Ureter (tissue), 1 donor: ENCODE measurements at regions not wholly inside any gene's neighbourhood (a gene's known extent, or its start where the extent isn't known, plus 50 kb on each side); places are given as distances from the start of the nearest gene placed in this dataset.

Source experiments
- DNase-seq: peaks from one replicate; pipeline ENCODE4 v3.0.0-alpha.2; 2020; ENCODE audit warnings: low spot score
- donor health status: DM: yes; HTN: yes; CAD: no.

DNA sequence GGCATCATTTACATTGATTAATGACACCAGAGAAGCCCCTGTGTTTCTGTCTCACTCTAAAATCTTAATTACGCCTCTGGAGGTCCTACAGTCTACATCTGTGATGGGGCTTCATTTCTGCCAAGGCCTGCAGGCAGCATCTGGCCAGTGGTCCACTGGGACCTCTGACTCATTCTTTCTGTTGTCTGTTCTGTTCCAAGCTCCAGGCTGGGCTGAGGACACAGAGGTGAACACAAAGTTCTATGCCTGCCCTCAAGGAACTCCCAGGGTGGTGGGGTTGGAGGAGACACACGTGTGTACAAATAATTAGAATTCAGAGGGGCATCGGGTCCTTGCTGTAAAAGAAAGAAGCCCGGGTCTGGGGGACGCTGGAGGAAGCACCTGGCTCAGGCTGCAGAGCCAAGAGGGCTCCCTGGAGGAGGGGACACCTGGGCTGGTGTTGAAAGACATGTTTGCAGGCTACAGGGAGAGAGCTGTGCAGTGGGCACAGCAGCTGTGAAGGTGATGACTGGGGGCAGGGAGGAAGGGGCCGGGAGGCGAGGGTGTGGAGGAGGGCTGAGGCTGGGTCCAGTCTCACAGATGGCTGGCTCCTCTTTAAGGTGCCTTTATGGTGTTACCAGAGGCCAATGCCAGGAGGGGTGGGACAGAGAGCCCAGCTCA, 103.3 kb upstream of the PRR23E start:
- DNase-seq: no peak

DNA sequence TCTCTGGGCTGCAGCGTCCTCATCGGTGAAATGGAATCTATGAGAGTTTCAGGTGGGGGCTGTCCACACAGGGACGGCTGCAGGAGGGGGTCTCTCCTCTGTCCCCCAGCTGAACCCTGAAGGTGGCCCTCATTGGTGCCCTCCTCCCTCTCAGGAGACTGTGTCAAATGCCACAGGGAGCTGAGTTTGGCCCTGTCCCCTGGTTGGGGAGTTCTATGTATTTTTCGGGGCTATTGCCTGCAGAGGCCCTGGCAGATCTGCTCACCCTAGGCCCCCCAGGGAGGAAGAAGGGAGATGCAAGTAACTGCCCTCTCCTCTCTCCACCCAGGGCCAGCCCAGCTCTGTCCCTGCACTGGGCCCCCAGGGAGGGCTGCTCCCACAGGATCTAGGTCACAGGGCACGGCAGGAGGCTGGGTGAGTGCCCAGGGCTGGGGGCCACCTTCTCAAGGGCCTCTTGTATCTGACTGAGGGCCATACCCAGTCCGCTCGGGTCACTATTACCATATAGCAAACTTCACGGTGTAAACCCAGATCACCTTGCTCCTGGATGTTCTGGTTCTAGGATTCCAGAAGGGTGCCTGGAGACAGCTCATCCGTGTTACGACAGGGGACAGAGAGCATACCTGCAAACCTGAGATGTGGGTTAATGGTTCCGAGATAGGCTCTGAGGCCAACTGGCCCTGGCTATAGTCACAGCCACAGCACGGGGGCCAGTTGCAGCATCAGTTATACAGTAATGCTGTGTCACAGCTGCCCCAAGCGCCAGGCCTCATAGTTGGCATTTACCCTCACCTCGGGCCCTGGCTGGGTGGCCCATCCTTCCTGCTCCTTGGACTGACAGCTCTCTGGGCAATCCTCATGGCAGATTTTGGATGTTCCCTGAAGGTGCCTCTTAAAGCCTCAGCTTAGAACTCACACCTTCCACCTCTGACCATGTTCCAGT, 102.4 kb upstream of the PRR23E start:
- DNase-seq: no peak

DNA sequence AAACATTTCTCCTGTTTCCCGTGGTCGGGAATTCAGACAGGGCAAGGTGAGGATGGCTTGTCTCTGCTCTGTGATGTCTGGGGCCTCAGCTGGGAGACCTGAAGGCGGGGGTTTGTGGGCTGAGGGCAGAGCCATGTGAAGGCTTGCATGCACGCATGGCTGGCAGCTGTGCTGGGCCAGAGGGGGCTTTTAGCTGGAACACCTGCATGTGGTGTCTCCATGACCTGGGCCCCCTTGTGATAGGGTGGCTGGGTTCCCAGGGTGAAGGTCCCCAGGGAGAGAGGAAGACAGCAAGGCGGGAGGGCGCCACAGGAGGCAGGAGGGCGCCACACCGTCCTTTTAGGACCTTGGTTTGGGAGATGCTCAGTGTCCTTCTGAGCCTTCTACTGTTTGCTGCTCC, 101.6 kb upstream of the PRR23E start:
- DNase-seq: no peak

DNA sequence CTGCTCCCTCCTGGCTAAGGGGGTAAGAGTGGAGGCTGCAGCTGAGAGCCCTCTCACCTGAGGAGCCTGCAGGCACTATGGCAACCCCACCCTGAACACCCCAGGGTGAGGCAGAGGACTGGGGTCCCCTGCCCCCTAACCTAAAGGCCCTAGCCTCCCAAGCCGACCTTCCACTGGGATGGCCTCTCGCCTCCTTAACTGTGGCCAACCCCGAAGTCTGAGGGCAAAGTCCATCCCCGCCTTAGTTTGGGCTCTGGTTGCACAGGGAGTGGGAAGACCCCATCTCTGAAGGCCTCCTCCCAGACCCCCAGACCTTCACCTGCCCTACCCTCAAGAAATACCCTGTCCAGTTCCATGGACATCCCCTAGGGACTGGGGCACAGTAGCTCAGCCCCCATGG, 100.6 kb upstream of the PRR23E start:
- DNase-seq: no peak

DNA sequence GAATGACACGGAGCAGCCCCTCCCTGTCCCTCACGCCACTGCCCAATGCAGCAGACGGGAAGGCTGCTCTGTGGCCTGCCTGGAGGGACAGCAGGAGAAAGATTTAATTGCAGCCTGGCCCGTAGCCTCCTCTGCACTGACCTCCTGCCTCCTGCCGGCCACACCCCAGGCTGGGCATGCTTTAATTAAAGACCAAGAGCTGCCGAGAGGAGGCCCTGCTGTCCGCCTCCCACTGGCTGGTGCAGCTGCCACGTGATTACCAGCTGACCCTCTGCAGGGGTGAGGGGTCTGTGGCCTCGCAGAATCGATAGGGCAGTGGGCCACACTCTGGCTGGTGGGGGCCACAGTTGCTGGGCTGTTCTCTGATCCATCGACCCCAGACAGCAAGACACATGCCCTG, 100.2 kb upstream of the PRR23E start:
- no peak for DNase-seq

DNA sequence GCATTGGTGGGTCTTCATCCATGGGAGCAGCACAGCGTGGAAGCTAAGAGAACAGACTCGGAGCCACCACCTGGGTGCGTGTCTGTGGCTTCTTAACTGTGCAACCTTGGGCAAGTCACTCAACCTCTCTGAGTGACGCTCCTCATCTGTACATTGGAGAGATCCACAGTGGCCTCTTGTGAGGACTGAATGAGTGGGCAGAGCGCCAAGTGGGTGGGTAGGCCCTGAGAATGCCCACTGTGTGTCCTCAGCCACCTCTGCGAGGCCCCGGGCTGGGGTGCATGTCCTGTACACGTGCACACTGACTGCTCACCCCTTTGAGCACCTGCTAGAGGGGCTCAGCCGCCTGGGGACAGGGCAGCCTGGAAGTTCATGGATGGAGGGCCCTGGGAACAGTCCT, 99.6 kb upstream of the PRR23E start:
- no peak for DNase-seq

DNA sequence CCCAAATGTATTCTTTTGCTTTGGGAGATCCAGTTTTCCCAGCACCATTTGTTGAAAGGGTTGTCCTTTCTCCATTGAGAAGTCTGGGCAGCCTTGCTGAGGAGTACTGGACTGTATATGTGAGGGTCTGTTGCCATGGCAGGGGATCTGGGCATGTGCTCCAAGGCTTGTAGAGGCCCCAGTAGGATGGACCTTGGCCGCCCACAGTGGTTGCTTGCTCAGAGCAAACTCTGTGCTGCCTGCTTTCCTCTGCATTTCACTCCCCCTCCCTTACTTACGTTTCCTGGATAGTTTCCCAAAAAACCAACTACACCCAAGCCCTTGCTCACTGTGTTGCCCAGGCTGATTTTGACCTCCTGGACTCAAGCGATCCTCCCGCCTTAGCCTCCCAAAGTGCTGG, 97.2 kb upstream of the PRR23E start:
- no peak for DNase-seq

DNA sequence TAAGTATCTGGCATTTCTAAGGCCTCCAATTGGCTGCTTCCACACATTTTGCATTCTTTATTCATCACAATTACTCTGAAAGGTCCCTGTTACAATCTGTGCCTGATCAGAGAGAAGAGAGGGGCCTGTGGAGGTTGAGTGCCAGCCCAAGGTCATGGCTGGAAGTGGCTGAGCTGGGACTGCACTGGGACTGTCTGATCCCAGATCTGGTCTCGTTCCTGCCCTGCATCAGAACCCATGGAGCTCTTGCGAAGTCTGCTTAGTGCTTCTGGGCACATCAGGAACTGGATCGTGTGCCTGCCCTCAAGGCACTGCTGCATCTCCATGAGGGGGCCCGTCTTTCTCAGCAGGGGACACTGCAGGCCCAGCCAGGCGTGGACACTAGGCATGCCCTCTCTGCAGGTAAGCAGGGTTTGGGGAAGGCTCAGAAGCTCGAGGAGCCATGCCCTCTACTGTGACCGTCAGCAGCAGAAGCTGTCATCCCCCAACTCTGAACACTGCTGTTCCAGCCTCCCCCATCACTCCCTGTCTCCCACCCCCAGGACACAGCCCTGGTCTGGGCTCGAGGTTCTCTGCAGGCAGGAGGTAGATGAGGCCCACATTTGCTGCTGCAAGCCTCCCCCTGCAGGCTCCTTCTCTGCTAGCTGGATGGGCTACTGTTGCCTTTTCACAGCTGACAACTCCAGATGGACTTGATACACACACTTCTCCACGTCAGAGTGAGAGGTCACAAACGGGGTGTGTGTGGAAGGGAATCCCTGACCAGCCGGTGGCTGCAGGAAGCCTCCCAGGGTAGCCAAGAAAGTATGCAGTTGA, 96.5 kb upstream of the PRR23E start:
- no peak for DNase-seq

DNA sequence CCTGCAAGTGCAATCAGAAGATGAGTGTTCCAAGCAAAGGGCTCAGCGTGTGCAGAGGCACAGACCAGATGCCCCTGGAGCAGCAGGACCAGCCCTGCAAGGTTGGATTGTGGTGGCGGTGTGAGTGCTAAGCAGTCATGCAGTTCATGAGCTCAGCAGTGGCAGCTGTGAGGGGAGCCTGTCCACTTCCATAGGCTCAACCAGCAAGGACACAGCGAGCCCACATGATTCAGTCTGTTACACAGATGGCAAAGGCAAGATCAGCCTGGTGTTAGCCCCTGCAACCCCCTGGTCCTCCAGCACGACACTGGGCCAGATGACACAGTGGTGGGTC, 95.9 kb upstream of the PRR23E start:
- no peak for DNase-seq

DNA sequence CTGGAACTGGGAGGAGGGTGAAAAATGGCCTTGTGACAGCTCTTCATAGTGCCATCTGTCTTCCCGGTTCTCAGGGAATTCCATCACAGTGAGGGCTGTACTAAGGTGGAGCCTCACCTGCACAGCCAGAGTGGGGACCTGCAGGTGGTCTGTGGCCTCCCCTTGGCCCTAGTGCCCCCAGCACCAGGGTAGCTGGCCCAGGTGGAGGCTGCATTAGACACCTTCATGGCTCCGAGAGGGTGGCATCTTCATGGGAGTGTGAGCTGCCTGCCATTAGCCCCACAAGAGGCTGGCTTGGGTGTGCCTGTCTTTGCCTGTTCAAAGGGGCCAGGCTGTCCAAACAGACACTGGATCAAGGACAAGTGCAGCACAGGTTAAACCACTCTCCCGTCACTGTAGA, 95.5 kb upstream of the PRR23E start:
- no peak for DNase-seq

DNA sequence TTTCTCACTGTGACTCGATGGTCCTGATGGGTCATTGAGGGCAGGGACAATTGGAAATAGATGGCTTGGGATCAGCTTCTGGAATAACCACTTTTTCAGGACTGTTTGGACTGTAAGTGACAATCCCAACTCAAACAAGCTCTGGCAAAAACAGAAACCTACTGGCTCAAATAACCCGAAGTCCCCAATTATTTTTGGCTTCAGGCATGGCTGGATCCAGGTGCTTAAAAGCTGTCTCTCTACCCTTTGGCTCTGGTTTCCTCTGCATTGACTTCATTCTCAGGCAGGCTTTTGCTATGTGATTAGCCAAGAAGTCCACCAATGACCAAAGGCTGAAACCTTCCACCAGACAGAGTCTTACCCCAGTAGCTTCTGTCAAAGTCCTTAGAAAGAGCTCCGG, 92.9 kb upstream of the PRR23E start:
- DNase-seq: no peak

DNA sequence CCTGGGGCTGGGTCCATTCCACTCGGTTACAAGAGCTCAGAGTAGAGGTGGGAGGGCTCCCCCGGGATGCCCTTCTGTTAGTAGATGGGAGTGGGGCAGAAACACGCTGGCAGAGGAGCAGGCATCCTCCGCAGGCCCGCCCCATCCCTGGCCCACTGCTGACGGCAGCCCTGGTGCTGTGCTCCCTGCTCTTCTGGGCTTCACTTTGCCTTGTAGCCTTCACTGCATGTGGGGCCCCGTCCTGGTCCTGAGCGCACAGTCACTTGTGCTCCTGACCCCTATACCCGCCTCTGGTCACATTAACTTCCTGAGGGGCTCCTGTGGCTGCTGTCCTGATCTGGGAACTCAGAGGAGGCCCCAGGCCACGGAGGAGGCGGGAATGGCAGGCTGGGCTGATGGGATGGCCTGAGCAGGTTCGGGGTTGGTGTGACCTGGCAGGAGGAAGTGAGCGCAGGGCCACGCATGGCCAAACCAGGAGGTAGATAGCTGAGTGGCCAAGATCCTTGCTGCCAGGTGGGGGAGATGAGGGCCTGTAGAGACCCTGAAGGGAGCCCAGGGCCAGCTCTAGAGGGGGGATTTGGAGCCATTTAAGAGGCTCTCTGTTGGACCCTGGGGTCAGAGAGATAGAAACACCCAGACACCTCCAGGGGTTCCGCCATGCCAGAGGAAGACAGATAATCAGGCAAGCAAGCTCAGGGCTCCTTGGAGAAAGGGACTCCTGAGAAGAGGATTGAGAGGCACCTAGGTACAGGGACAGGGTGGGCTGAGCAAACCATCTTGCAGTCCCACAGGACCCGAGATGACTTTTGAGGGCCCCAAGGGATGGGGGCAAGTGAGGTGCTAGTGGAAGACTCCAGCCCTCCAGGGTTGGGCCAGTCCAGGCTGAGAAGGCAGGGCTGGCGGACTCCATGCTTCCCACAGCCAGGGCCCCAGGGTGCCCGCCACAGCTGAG, 92.2 kb upstream of the PRR23E start:
- DNase-seq: no peak

DNA sequence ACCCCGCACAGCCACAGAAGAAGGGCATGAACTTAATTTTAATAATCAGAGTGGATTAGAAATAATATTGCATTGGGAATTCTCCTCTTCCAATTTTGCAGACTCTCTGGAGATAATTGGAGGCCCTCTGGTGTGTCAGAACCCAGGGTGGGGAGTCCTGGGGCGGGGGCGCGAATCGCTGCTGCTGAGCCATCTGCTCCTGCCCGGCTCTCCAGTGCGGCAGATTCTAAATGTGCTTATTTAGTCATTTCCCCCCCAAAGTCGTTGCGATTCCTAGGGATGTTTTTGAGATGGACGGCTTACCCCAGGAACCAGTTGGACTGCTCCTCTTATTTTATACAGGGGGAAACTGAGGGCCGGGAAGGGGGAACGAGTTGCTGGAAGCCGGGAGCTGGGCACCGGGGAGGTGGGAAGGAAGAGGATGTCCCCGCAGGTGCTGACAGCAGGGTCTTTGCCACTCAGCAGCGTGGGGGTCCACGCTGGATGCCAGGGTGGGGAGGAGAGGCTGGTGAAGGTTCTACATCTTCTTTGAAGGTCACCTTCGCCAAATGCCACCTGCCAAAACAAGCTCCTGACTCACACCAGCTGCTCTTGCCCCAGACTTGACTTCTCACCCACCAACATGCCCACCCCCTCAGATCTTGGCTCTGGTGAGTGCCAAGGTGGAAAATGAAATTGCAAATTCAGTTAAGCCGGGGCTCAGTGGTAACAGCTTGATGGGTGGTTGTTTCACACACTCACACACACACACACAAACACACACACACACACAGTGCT, 91.3 kb upstream of the PRR23E start:
- no peak for DNase-seq

DNA sequence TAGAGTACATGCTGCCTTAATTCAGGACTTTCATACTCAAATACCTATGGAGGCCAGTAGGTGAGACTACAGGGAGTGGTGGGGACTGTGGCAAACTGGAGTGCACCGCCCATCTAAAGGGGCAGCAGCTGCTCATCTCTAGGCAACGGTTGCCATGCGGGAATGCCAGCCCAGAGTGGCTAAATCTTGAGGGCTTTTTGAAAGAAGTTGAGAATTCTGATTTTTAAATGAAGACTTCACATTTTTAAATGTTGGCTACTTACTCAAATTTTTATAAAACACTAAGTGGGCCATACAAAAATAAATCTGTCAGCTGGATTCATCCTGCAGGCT, 90.8 kb upstream of the PRR23E start:
- no peak for DNase-seq

DNA sequence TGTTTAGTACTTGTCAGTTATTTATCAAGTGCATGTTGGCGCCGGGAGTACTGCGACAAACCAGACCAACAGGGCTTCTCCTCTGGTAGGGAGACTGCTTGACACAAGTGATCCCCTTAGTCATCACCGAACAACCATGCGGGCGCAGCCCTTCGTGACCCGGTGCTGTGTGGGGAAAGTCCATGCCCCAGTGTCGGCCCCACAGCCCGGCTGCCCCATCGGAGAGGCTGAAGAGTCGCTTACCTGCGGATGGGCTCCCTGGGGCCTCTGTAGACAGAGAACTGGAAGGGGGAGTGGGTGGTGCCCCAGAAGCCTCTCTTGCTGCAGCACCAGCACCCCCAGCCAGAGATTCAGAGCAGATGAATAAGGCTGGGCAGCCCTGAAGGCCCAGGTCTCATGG, 90.3 kb upstream of the PRR23E start:
- no peak for DNase-seq

DNA sequence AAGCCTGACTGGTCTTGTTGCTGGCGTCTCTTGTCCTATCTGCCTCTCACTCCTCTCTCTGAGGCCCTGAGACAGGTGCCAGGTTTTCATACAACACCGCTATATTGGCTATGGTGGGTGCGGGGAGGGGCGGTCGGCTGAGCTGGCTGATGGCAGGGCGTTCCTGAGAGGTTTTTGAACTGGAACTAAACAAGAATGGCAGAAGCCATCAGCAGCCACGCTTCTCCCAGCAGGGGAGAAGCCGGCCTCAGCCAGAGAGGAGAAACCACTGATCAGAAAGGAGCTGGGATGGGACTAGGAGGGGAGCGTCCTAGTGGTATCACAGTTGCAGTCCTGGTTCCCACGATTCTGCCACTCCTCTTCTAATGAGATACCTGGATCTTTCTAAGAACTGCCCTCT, 89.9 kb upstream of the PRR23E start:
- no peak for DNase-seq

DNA sequence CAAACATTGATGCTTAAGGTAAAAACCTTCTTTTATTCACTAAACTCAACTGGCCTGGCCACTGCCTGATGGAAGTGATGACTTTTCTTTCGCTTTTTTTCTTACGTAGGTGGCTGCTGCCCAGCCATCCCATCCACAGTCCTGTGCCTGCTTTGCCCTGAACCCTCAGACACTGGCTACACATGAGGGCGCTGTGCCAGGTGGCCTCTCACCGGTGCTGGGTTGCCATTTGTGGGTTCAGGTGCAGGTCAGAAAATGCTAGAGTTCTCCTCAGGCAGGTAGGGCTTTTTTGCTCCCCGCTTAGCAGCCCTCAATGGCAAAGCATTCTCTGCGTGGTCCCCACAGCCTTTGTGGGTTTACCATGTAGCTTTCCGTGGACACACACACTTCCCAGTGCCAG, 88.3 kb upstream of the PRR23E start:
- DNase-seq: no peak

DNA sequence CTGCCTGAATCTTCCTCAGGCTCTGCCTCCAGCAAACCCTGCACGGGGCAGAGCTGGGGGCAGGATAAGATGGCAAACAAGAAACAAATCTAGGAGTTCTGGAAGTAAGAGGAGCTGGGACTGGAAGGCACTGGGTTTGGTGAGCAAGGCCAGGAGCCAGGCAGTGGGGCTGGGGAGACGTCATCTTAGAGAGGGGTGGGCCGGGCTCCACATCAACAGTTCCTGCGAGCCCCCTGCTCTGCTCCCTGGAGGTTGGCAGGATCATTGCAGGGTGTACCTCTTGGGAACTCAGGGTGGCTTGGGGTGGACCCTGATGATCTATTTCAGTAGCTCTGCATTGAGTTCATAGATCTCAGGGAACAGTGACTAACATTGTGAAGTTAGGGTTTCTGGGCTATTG, 87.3 kb upstream of the PRR23E start:
- DNase-seq: no peak

DNA sequence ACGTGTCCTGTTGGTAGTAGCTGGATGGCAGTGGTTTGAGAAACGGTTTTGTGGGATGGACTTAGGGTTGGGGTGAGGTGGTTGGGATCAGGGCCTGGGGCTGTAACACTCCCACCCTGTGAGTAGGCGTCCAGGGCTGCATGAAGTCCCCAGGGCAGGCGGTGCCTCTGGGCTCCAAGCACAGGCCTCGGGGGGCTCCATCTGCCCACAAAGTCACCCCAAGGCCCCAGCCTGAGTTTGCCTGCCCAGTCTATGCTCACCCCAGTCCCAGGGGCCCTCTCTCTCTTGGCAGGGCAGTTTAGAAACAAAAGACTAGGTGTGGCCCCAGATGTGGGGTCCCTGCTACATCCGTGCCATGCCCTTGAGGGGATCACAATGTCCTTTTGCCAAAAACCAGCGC, 86.9 kb upstream of the PRR23E start:
- DNase-seq: no peak

DNA sequence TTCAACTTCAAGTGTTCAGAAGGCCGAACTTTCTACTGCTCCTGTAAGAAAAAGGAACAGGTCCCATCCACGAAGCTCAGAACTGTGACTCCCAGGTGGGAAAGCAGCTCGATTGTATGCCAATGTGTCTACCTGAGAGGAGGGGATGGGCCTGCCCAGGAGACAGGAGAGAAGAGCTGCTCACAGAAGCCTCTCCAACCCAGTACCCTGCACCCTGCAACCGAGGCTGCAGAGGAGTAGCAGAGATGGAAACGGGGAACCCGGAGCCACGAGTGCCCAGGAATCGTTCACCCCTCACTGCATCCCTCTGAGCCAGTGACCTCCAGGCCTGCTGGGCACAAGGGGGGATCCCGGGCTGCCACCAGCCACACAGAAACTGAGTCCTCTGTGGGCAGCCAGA, 86.5 kb upstream of the PRR23E start:
- no peak for DNase-seq

DNA sequence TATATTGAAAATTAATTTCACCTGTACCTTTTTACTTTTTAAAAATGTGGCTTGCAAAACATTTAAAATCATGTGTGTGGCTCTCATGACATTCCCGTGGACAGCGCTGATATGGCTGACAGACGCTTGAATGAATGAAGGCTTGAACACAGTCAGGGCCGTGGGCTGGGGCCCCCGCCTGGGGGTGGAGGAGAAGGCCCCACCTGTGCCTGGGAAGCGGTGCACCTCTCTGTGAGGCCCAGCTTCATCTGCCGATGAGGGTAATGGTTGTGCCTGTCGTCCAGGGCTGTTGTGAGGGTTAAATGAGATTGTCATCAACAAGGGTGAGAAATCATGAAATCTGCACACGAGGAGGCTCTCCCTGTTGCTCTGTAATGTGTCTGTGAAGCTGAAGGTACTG, 85.9 kb upstream of the PRR23E start:
- DNase-seq: no peak
